ENCODE measurements at regions not wholly inside any gene's neighbourhood (a gene's known extent, or its start where the extent isn't known, plus 50 kb on each side); places are given as distances from the start of the nearest gene placed in this dataset.
"Not testable (repeated sequence)": the region's sequence is repeated elsewhere in the genome, so short reads cannot be mapped to it uniquely, and the experiment has no call there.

DNA sequence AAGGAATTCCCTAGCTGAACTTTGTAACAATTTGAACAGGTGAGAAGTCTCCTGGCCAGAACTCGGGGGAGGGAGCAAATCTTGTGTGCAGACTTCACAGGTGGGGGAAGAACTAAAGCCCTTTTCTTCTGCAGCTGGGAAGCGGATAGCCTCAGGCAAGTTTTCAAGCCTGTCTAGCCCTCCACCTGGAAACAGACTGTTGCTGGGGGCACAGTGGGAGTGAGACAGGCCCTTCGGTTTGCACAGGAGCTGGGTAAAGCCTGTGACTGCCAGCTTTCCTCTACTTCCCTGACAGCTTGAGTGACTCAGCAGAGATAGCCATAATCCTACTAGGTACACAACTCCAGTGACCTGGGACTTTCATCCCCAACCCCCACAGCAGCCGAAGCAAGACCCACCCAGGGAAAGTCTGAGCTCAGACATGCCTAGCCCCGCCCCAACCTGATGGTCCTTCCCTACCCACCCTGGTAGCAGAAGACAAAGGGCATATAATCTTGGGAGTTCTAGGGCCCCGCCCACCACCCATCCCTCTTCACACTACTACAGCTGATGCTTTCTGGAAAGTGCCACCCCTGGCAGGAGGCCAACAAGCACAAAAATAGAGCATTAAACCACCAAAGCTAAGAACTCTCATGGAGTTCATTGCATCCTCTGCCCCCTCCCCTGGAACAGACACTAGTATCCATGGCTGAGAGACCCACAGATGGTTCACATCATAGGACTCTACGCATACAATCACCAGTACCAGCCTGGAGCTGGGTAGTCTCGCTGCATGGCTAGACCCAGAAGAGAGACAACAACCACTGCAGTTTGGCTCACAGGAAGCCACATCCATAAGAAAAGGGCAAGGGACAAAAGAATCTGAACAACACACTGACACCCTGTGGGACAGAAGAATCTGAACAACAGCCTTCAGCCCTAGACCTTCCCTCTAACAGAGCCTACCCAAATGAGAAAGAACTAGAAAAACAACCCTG lies 479.0 kb downstream of the RAP2B start:
- no peak for DNase-seq (ENCODE audit: low read depth in 4 of 4, low spot score in 2 of 4)

DNA sequence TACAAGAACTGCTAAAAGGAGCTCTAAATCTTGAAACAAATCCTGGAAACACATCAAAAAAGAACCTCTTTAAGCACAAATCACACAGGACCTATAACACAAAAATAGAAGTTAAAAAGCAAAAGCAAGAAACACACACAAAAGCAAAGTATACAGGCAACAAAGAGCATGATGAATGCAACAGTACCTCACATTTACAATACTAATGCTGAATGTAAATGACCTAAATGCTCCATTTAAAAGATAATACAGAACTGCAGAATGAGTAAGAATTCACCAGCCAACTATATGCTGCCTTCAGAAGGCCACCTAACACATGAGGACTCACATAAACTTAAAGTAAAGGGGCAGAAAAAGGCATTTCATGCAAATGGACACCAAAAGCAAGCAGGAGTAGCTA lies 478.6 kb upstream of the ARHGEF26 start:
- DNase-seq (ENCODE audit: low read depth in 4 of 4, low spot score in 2 of 4), result not testable (repeated sequence)

DNA sequence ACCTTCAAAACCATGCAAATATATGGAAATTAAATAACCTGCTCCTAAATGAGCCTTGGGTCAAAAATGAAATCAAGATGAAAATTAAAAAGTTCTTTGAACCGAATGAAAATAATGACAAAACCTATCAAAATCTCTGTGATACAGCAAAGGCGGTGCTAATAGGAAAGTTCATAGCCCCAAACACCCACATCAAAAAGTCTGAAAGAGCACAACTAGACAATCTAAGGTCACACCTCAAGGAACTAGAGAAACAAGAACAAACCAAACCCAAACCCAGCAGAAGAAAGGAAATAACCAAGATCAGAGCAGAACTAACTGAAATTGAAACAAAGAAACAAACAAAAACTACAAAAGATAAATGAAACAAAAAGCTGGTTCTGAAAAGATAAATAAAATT lies 477.7 kb upstream of the ARHGEF26 start:
- DNase-seq (ENCODE audit: low read depth in 4 of 4, low spot score in 2 of 4), result not testable (repeated sequence)

DNA sequence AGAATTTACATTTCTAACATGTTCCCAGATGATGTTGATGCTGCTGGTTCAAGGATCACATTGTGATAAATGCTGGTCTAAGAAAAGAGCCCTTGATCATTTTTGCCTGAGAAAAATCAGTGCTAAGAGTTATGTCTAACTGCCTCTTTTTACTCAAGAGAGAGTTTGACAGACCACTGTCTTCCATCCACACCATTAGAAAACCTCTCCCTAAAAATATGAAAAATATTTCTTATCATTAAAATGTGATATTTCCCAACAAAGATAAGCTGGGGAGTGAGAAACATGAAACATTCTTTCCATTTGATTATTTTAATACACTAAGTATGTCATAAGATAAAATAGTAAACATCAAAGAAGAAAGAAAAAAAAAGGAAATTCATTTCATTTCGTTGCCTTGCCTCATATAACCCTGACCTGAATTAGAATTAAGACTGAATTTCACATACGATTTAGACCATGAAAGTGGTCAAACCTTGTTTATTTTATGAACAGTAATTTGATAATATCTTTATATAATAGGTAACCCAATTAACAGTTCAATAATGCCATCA lies 471.8 kb upstream of the ARHGEF26 start:
- no peak for DNase-seq (ENCODE audit: low read depth in 4 of 4, low spot score in 2 of 4)

DNA sequence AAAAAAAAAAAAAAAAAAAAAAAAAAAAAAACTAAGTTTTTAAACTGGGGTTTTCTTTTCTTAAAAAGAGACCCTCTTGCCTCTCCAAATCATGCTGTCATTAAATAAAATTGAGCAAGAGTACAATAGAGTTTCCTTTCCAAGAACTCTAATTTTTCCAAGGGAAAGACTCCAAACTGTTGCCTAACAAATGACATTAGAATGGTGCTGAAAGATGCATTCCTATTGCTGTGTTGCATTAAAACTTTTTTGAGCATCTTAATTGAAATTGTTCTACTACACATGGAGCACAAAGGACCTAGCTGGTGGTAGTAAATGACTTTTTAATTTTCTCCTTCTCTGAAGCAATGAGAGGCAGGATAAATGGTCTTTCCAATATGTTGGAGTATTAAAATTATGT lies 469.1 kb upstream of the ARHGEF26 start:
- DNase-seq (ENCODE audit: low read depth in 4 of 4, low spot score in 2 of 4), result no peak

DNA sequence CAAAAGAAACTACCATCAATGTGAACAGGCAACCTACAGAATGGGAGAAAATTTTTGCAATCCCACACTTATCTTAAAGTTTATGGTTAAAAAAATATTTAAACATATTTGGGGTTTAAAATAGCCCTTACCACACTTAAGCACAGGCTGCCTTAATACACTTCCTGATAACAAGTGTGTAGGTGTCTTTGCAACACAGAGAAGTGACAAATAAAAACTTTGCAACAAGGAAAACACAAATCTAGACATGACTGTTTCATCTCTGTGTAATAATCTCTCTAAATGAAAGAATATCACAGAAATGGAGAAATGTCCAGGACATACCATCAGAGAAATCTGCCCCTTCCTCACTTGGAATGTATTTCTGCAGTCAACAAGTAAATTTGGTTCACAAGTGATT lies 464.1 kb upstream of the ARHGEF26 start:
- DNase-seq (ENCODE audit: low read depth in 4 of 4, low spot score in 2 of 4), result no peak

DNA sequence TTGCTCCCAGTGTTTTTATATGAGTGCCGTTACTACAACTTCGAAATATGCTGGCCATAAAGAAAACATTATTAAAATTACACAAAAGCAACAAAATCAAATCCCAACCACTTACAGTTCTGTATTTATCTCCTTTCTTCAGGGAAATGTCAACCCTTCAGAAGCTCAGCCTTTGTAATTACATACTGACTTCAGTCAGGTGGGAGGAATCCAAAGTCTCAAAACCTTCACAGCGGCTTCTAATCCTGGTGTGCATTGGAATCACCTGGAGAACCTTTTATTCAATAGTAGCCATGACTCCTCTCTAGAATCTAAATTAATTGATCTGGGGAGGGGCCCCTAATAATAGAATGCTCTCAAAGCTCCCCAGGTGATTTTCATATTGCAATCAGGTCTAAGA lies 463.7 kb upstream of the ARHGEF26 start:
- no peak for DNase-seq (ENCODE audit: low read depth in 4 of 4, low spot score in 2 of 4)

DNA sequence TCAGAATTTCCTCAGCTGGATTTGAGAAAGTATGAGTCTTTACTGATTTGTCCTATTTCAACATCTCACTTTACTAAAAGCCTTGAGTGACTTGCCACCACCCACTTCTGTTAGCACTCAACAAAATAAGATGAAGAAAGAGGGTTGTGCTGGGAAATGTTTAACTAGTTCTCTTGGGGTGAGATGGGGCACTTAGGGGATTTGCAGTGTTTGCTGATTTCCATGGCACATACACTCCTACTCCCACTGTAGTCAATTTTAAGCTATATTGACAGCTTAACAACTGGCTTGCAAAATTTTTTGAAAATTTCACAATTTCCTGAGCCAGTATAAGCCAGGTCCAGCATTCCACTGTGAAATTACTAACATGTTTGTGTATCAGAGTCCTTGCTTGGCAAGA lies 463.1 kb upstream of the ARHGEF26 start:
- DNase-seq (ENCODE audit: low read depth in 4 of 4, low spot score in 2 of 4), result no peak

DNA sequence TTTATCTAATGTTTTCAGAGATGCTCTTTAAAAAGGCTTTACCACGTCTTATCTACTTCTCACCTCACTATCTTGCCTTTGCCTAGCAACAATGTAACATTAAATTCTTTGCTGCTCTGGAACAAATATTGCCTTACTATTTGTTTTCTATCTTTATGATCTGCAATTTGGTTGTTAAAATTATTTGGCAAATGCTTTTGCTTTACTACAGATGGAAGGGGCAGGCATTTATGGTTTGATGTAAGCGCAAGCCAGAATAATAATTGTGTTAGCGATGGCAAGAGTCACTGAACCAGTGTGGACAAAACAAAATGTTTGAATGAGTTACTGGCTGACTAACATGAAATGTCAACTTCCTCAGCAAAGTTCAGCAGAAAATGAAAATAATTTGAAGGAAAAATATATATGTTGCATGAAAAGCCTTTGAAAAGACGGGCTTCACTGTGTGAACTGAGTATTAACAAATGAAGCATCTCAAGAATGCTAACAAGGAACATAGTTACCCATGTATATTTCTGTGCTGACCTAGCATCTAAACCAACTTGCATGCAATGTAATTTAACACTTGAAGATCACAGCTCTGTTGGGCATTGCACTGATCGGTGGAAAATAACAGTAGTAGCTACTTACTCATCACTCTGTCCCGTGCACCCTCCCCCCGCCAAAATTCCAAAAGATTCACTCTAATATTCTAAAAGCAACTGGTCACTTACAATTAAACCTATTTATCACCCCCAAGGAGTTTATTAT lies 454.0 kb upstream of the ARHGEF26 start:
- DNase-seq (ENCODE audit: low read depth in 4 of 4, low spot score in 2 of 4), result no peak

DNA sequence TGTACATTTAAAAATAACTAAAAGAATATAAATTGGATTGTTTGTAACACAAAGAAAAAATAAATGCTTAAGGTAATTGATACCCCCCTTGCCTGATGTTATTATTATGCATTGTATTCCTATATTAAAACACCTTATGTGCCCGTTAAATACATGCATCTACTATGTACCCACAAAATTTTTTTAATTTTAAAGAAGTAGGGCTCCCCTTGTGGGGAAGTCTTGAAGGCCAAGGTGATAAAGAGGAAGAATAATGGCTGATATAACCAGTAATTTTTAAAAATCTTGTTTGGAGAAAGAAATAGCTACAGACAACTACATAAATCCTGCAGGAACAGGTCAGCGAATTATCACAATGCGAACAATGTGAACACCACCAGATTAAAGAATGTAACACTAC lies 451.7 kb upstream of the ARHGEF26 start:
- no peak for DNase-seq (ENCODE audit: low read depth in 4 of 4, low spot score in 2 of 4)

DNA sequence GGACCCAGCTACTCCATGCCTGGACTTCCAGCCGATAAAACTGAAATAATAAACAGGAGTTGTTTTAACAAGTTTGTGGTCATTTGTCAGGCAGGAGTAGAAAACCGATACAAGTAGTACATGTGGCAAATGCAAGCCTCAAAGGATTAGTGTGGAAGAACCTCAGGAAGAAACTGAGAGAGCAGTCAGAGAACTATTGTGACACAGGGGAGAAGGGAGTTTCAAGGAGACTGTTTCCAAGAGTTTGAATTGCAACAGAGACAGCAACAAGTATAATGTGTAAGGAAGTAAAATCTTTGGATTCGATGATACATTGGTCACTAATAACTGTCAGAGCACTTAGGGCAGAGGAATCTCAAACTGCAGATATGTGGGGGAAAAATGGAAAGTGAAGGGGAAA lies 450.6 kb upstream of the ARHGEF26 start:
- no peak for DNase-seq (ENCODE audit: low read depth in 4 of 4, low spot score in 2 of 4)

DNA sequence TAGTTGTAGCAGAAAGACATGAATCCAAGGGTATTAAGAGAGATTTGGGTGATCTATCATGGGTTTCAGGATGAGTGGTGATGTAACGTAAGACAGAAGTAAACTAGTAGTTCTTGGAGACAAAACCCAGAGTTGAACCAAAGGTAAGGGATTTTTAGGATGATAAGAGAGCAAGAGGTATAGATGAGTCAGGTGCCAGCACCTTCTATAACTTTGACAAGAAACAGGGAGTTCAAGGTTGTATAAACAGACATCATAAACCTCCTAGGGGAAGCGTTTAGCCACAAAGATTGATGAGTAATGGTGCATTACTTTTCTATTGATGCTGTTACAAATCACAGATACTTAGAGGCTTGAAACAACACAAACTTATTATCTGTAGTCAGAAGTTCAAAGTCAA lies 447.3 kb upstream of the ARHGEF26 start:
- no peak for DNase-seq (ENCODE audit: low read depth in 4 of 4, low spot score in 2 of 4)

DNA sequence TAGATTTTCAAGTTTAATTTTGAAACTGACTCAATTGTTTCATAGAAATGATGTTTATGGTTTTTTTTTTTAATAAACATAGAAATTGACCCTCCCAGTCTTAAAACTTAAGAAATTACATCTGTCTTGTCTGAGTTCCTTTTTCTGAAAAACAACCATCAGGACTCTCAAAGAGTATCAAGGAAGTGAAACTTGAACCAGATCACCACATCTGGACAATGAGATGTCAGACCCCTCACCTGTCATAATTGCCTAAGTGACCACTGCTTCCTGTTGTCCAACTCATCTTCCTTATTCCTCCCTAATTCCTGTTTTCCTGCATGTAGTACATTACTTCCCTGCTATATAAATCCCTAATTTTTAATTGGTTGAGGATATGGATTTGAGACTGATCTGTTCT lies 441.5 kb upstream of the ARHGEF26 start:
- DNase-seq (ENCODE audit: low read depth in 4 of 4, low spot score in 2 of 4), result no peak

DNA sequence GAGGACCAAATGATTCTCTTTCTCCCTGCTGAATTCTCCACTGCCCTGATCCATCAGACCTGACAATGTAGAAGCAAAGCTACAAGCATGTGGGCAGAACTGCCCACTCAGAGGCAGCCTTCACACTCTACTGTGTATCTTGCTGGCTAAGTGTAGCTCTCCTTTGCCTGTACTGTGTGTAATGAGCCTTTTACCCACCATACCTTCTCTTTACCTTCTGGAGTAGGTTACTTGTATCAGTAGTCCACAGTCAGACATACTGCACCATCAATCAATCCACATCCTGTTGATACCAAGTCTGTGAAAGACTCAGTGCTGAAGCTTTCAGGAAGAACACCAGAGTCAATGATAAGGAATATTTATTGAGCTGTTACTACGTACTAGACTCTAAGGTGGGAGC lies 440.7 kb upstream of the ARHGEF26 start:
- no peak for DNase-seq (ENCODE audit: low read depth in 4 of 4, low spot score in 2 of 4)

DNA sequence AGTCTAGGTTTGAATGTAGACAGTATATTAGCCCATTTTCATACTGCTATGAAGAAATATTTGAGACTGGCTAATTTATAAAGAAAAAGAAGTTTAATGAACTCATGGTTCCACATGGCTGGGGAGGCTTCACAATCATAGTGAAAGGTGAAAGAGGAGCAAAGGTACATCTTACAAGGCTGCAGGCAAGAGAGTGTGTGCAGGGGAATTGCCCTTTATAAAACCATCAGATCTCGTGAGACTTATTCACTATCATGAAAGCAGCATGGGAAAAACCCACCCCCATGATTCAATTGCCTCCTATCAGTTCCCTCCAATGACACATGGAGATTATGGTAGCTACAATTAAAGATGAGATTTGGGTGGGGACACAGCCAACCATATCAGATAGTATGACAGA lies 440.1 kb upstream of the ARHGEF26 start:
- DNase-seq (ENCODE audit: low read depth in 4 of 4, low spot score in 2 of 4), result no peak

DNA sequence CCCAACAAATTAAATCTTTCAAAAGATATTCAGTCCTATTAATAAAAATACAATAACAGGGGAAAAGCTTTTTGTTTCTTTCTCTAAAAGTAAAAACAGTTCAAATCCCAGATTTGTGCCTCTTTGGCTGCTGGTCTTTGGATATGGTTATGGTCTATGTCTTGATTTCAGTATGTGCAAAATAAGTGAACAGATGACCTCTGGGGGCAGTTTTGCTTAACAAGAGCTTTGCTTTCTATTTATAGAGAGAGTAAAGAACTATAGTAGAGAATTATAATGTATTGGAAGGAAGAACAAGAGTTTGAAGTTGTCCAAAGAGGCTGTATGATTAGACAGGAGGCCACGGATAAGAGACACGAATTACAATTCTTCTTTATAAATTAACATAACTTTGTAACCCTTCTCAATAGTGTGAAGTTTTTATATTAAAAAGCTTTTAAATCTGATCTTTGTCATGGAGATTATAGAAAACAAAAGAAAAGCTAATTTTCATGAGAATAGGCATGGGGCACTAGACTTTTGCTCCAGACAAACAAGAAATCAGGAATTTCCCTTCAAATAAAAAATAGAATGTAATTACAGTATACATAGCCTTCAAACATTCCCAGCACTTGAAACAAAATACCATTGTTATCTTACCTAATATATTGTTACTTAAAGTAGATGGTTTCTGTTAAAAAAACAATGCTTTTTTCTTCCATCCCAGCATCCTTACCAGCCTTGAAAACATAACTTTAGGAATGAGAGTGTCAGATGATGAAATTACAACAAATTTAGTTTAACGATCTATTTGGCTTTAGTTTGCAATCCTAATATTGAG lies 432.7 kb upstream of the ARHGEF26 start:
- no peak for DNase-seq (ENCODE audit: low read depth in 4 of 4, low spot score in 2 of 4)

DNA sequence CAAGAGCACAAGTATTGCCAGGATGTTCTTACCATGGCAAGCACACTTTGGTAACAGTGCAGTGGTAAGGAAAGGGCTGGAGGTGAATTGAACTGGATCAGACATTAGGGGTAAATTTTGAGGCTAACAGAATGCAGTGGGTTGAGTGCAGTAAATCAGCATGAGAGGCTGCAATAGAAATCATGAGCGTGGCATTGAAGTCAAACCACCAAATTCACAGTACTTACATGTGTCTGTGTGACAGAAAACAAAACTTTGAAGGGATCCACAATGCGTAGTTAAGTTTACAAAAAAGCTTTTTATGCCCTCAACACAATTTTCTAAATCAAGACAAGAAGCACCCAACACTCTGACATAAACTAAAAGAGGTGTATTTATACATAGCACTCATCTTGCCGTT lies 428.0 kb upstream of the ARHGEF26 start:
- no peak for DNase-seq (ENCODE audit: low read depth in 4 of 4, low spot score in 2 of 4)

DNA sequence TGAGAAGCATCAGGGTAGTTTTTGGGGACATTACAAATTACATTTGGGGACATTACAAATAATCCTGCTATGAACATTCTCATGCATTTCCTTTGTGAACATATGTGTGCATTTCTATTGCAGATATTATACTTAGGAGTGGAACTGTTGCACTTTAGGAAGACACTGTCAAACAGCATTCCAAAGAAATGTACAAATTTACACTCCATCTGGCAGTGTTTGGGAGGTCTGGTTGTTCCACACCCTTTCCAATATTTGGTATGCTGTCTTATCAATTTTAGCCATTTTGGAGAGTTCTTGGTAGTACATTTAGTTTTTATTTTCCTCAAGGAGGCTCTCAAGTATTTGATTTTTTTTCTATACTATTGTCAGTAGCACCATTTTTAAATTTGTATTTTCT lies 419.1 kb upstream of the ARHGEF26 start:
- no peak for DNase-seq (ENCODE audit: low read depth in 4 of 4, low spot score in 2 of 4)

DNA sequence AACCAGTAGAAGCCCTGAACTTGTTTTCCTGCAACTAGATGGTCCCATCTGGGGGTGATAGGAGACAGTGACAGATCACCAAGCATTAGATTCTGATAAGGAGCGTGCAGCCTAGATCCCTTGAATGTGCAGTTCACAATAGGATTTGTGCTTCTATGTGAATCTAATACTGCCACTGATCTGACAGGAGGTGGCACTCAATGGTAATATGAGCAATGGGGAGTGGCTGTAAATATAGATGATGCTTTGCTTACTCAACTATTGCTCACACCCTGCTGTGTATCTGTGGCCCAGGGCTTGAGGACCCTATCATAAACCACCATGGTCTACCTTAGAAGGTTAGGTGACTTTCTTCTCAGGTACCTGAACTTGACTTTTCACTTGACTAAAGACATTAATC lies 417.1 kb upstream of the ARHGEF26 start:
- no peak for DNase-seq (ENCODE audit: low read depth in 4 of 4, low spot score in 2 of 4)

DNA sequence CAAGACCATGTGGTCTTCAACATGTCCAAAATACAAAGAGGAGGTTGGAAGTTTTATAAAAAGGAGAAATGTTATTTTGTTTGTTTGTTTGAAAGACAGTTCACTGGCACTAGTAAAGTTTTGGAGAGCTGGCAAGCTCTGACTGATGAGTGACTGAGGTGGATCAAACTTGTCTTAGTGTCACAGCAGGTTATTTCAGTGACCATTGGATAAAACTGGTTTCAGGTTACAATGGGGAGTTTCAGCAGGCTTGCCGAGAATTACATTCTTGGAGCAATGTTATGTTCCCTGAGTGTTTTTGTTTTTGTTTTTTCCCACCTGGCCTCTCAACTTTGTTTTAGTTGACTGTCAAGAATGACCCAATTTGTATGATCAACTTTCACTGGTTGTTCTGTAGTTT lies 414.5 kb upstream of the ARHGEF26 start:
- DNase-seq (ENCODE audit: low read depth in 4 of 4, low spot score in 2 of 4), result no peak

DNA sequence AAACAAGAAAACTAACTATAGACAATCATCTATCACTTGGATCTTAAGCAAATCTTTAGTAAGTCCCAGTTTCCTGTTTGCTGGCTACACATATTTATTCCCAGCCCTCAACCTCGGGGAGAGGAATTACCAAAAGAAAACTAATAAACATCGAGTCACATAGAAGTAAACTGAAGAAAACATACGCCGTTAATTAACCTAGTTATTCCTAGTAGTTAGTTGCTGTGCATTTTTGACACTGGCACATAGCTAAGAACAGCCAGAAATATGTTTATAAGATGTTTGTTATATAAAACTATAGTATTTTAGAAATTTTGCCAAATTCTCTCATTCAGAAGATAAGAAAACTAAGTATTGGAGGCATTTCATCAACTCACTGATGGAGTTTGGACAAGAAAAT lies 407.2 kb upstream of the ARHGEF26 start:
- no peak for DNase-seq (ENCODE audit: low read depth in 4 of 4, low spot score in 2 of 4)
